HL-60 (cell line): ENCODE measurements at regions not wholly inside any gene's neighbourhood (a gene's known extent, or its start where the extent isn't known, plus 50 kb on each side); places are given as distances from the start of the nearest gene placed in this dataset.
"Not testable (repeated sequence)": the region's sequence is repeated elsewhere in the genome, so short reads cannot be mapped to it uniquely, and the experiment has no call there.

ENCODE experiments used
- DNase-seq, 2 experiments: peaks; one replicate each; pipeline ENCODE4 v3.0.0-alpha.2; 2010 to 2020; ENCODE audit warnings: low read depth in 1 of 2, low spot score in 1 of 2
- H3K27ac ChIP-seq: fragments of 250-450 bp; sonication (Bioruptor Pico); replicated peaks from 2 replicates; pipeline ENCODE4 v1.5.1; 2020; ENCODE audit warnings: mild to moderate bottlenecking, moderate library complexity
- H3K27me3 ChIP-seq: fragments of 250-450 bp; sonication (Bioruptor Pico); 2 replicates; pipeline ENCODE4 v1.5.1; 2021; ENCODE audit warnings: mild to moderate bottlenecking, moderate library complexity; ENCODE audit not compliant: insufficient read depth, poor library complexity, severe bottlenecking
- H3K4me3 ChIP-seq: replicated peaks from 2 replicates; pipeline ENCODE4 v1.5.1; 2011; ENCODE audit warnings: mild to moderate bottlenecking, control low read depth, low read length; ENCODE audit not compliant: insufficient read depth
- GABPA ChIP-seq: IDR thresholded peaks from 2 replicates; pipeline ENCODE4 v1.6.1; 2012; ENCODE audit warnings: low read depth
- POLR2AphosphoS5 ChIP-seq: IDR thresholded peaks from 2 replicates; pipeline ENCODE4 v1.6.1; 2012; ENCODE audit warnings: low read depth
- SPI1 ChIP-seq: IDR thresholded peaks from 2 replicates; pipeline ENCODE4 v1.6.1; 2012; ENCODE audit warnings: low read depth, mild to moderate bottlenecking, borderline replicate concordance
- TF ChIP-seq, protein P1 (sequence below): IDR thresholded peaks from 2 replicates; pipeline ENCODE4 v1.6.1; 2012; ENCODE audit warnings: low read depth; ENCODE audit not compliant: insufficient replicate concordance
- TF ChIP-seq, protein P2 (sequence below): IDR thresholded peaks from one replicate; pipeline ENCODE4 v1.5.1; 2011; ENCODE audit warnings: low read length, control low read depth, inconsistent platforms; ENCODE audit not compliant: insufficient read depth

DNA sequence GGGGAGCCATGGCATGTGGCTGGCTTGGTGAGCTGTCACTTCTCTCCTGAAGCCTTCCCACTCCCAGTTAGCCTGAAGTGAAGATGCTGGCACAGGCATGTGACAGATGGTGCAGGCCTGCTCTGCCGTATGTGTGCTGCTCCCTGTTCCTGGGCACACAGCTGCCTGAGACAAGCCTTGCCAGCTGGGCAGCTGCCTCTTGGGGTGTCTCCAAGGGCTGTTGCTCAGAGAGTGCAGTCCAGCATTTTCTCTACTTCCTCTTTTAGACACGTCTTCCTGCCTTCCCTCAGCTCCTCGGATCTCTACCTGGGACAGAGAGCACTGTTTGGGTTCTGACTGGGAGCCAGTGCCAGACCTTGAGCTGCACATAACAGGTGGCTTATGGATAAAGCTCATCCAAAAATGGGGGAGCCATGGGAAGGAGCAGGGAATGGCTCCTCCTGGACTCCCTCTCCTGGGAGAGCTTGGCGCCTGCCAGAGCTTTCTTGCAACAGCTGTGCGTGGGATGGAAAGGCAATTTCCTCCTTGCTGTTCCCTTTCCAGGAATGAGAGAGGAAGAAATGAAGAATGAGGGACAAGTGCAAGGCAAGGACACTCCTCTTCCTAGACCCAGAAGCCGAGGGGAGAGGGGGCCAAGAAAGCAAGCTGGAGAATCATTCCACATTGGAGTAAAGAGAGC, 132.9 kb downstream of the MSL3 start:
- Histone ChIP-seq H3K4me3 (no peak overlapping the region), H3K27me3 (no peaks in the 10 kb centered on the region), H3K27ac (no peak overlapping the region)
- TF ChIP-seq, protein P1, sequence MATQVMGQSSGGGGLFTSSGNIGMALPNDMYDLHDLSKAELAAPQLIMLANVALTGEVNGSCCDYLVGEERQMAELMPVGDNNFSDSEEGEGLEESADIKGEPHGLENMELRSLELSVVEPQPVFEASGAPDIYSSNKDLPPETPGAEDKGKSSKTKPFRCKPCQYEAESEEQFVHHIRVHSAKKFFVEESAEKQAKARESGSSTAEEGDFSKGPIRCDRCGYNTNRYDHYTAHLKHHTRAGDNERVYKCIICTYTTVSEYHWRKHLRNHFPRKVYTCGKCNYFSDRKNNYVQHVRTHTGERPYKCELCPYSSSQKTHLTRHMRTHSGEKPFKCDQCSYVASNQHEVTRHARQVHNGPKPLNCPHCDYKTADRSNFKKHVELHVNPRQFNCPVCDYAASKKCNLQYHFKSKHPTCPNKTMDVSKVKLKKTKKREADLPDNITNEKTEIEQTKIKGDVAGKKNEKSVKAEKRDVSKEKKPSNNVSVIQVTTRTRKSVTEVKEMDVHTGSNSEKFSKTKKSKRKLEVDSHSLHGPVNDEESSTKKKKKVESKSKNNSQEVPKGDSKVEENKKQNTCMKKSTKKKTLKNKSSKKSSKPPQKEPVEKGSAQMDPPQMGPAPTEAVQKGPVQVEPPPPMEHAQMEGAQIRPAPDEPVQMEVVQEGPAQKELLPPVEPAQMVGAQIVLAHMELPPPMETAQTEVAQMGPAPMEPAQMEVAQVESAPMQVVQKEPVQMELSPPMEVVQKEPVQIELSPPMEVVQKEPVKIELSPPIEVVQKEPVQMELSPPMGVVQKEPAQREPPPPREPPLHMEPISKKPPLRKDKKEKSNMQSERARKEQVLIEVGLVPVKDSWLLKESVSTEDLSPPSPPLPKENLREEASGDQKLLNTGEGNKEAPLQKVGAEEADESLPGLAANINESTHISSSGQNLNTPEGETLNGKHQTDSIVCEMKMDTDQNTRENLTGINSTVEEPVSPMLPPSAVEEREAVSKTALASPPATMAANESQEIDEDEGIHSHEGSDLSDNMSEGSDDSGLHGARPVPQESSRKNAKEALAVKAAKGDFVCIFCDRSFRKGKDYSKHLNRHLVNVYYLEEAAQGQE: no peak
- TF ChIP-seq POLR2AphosphoS5 (no peak), SPI1 (no peak), GABPA (no peak)
- TF ChIP-seq, protein P2, sequence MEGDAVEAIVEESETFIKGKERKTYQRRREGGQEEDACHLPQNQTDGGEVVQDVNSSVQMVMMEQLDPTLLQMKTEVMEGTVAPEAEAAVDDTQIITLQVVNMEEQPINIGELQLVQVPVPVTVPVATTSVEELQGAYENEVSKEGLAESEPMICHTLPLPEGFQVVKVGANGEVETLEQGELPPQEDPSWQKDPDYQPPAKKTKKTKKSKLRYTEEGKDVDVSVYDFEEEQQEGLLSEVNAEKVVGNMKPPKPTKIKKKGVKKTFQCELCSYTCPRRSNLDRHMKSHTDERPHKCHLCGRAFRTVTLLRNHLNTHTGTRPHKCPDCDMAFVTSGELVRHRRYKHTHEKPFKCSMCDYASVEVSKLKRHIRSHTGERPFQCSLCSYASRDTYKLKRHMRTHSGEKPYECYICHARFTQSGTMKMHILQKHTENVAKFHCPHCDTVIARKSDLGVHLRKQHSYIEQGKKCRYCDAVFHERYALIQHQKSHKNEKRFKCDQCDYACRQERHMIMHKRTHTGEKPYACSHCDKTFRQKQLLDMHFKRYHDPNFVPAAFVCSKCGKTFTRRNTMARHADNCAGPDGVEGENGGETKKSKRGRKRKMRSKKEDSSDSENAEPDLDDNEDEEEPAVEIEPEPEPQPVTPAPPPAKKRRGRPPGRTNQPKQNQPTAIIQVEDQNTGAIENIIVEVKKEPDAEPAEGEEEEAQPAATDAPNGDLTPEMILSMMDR: no peak
- no peak for DNase-seq

DNA sequence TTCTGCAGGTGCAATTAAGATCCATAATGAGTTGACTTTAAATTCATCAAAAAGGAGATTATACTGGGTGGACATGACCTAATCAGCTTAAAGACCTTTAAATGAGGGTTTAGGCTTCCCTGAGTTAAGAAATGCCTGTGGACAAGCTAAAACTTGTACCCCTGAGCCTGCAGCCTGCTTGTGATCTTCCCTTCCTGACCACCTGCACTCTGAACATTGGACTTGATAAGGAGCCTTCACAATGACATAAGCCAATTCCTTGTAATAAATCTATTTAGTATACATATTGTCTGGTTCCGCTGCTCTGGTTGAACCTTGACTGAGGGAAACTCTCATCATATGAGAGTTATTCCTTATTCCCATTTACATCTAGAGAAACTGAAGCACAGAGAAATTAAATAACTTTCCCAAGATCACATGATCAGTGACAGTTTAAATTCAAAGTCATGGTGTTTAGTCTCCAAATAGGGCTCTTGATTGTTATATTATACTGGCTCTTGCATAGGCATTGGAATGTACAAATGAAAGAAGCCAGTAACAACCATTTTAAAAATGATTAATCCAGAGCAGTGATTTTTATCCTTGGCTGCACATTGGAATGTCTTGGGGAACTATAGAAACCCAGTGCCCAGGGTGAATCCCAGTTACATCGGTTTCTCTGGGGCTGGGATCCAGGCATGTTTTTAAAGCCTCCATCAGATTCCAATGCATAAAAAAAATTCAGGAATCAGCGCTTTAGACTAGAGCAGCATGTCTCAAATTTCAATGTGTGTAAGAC, 136.1 kb downstream of the MSL3 start:
- Histone ChIP-seq H3K4me3 (no peak overlapping the region), H3K27me3 (no peaks in the 10 kb centered on the region), H3K27ac (no peak overlapping the region)
- DNase-seq: no peak
- no peak for TF ChIP-seq SPI1
- no peak for TF ChIP-seq POLR2AphosphoS5
- TF ChIP-seq GABPA: no peak
- TF ChIP-seq, protein P1: no peak
- TF ChIP-seq, protein P2: no peak

DNA sequence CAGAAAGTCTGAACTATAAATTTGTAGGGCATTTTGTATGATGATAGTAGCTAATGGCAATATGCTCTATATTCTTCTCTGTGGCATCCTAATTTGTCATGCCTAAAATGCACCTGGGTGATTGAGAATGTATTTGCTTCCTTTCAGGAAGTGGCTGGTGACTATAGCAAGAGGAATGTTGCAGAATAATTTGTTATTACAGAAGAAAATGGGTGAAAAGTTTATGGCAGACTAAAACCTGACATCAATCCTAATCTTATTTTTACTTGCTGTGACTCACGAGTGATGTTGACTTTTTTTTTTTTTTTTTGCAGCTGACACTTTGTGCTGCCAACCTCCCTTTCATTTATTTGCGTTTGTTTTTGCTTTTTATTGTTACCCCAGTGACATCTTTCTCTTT, 141.1 kb downstream of the MSL3 start:
- no peak for DNase-seq
- Histone ChIP-seq H3K27me3 (no peaks in the 10 kb centered on the region), H3K4me3 (no peak overlapping the region), H3K27ac (no peak overlapping the region)
- TF ChIP-seq GABPA (no peak), SPI1 (no peak), POLR2AphosphoS5 (no peak)
- TF ChIP-seq, protein P1: no peak
- TF ChIP-seq, protein P2: no peak

DNA sequence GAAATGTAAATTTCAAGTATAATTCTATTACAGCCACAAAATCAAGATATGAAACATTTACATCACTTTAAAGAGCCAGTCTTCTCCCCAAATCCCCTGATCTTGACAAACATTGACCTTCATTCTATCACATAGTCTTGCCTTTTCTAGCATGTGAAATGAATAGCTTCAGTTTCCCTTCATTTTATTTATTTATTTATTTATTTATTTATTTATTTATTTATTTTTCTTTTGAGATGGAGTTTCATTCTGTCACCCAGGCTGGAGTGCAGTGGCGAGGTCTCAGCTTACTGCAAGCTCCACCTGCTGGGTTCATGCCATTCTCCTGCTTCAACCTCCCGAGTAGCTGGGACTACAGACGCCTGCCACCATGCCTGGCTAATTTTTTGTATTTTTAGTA, 147.9 kb downstream of the MSL3 start:
- H3K27me3 ChIP-seq, DNase-seq, H3K27ac ChIP-seq, H3K4me3 ChIP-seq: not testable (repeated sequence)
